ENCODE measurements at regions not wholly inside any gene's neighbourhood (a gene's known extent, or its start where the extent isn't known, plus 50 kb on each side); places are given as distances from the start of the nearest gene placed in this dataset.
A peak's percentile ranks its signal among the peaks of the same experiment; 100 is the strongest.

- TF ChIP-seq CTCF (IDR thresholded peaks at IDR 0.05), result no peak
- ATAC-seq (ENCODE audit: low FRiP score), result no peak
- DNase-seq (ENCODE audit: low spot score), result no peak
Observed at GRCh38 chr21:22552390-22552789, 1554.2 kb downstream of the NCAM2 start.

- no peak for TF ChIP-seq CTCF (IDR thresholded peaks at IDR 0.05)
- peak; percentile 84 for ATAC-seq (ENCODE audit: low FRiP score)
- no peak for DNase-seq (ENCODE audit: low spot score)
Observed at GRCh38 chr21:22554690-22555316, 1556.6 kb downstream of the NCAM2 start.

- DNase-seq (ENCODE audit: low spot score) (no peak), ATAC-seq (ENCODE audit: low FRiP score) (no peak)
- no peak for TF ChIP-seq CTCF (IDR thresholded peaks at IDR 0.05)
Observed at GRCh38 chr21:22556829-22557228, 1558.6 kb downstream of the NCAM2 start.

GRCh38 chr21:22561946-22562345 is 1563.7 kb downstream of the NCAM2 start:
- DNase-seq (ENCODE audit: low spot score) (no peak), ATAC-seq (ENCODE audit: low FRiP score) (no peak)
- no peak for TF ChIP-seq CTCF (IDR thresholded peaks at IDR 0.05)

- DNase-seq (ENCODE audit: low spot score), result no peak
- no peak for TF ChIP-seq CTCF (IDR thresholded peaks at IDR 0.05)
- no peak for ATAC-seq (ENCODE audit: low FRiP score)
Observed at GRCh38 chr21:22573834-22574233, 1575.6 kb downstream of the NCAM2 start.

- DNase-seq (ENCODE audit: low spot score) (no peak), ATAC-seq (ENCODE audit: low FRiP score) (peak; percentile 76)
- no peak for TF ChIP-seq CTCF (IDR thresholded peaks at IDR 0.05)
Observed at GRCh38 chr21:22575165-22575584, 1577.0 kb downstream of the NCAM2 start.

GRCh38 chr21:22579741-22580140 is 1581.5 kb downstream of the NCAM2 start:
- DNase-seq (ENCODE audit: low spot score) (no peak), ATAC-seq (ENCODE audit: low FRiP score) (no peak)
- TF ChIP-seq CTCF (IDR thresholded peaks at IDR 0.05), result no peak
